Neutrophil (primary cell): ENCODE measurements at regions not wholly inside any gene's neighbourhood (a gene's known extent, or its start where the extent isn't known, plus 50 kb on each side); places are given as distances from the start of the nearest gene placed in this dataset.

Source experiments
- H3K27ac ChIP-seq: fragments of 200-600 bp; sonication (generic); 2 replicates; pipeline ENCODE4 v1.5.1; 2016; ENCODE audit warnings: mild to moderate bottlenecking, moderate library complexity
- H3K27me3 ChIP-seq: fragments of 200-600 bp; sonication (generic); 2 replicates; pipeline ENCODE4 v1.6.0; 2016; ENCODE audit warnings: mild to moderate bottlenecking
- H3K36me3 ChIP-seq: fragments of 200-600 bp; sonication (generic); 2 replicates; pipeline ENCODE4 v1.5.1; 2017
- H3K4me1 ChIP-seq, 2 experiments: fragments of 200-600 bp in 1 of 2; sonication (generic) in 1 of 2; 1 replicate in 1 of 2; 2 replicates in 1 of 2; pipeline versions ENCODE4 v1.5.1 to v1.6.1; 2013 to 2016; ENCODE audit warnings: low read depth in 1 of 2, low read length in 1 of 2, mild to moderate bottlenecking in 1 of 2, moderate library complexity in 1 of 2; ENCODE audit not compliant: control insufficient read depth in 1 of 2, insufficient read depth in 1 of 2
- H3K4me3 ChIP-seq, 2 experiments: fragments of 200-600 bp in 1 of 2; sonication (generic) in 1 of 2; 1 replicate in 1 of 2; 2 replicates in 1 of 2; pipeline ENCODE4 v1.5.1; 2013 to 2016; ENCODE audit warnings: low read depth in 1 of 2, low read length in 1 of 2, mild to moderate bottlenecking in 1 of 2, moderate library complexity in 1 of 2
- H3K9me3 ChIP-seq: fragments of 200-600 bp; sonication (generic); 2 replicates; pipeline ENCODE4 v1.5.1; 2016
- CTCF ChIP-seq: fragments of 200-600 bp; sonication (generic); IDR thresholded peaks from 2 replicates; pipeline ENCODE4 v1.5.1; 2016; ENCODE audit warnings: antibody characterized with exemption

- H3K36me3 ChIP-seq: no peaks in the 10 kb centered on the region
- H3K4me1 ChIP-seq: peaks cover 39 to 44% of the 10 kb centered on the region in 2 experiments
- H3K27me3 ChIP-seq: no peaks in the 10 kb centered on the region
- H3K4me3 ChIP-seq: peak overlapping the region; percentile 44 to 47
- no peaks in the 10 kb centered on the region for H3K9me3 ChIP-seq
- TF ChIP-seq CTCF: no peak
- peak overlapping the region; percentile 94 for H3K27ac ChIP-seq
These were observed 149.6 kb upstream of the PRPS1L1 start for GRCh38 chr7:18177129-18177814.

- Histone ChIP-seq H3K4me3 (peak overlapping the region; percentile 44 to 47), H3K27ac (peak overlapping the region; percentile 94)
These were observed 150.4 kb upstream of the PRPS1L1 start for GRCh38 chr7:18177815-18178660.

GRCh38 chr7:18179093-18179492 is 151.4 kb upstream of the PRPS1L1 start:
- no peak for TF ChIP-seq CTCF
- Histone ChIP-seq H3K4me3 (peak overlapping the region in 1 of 2 experiments; percentile 47), H3K36me3 (no peaks in the 10 kb centered on the region), H3K4me1 (peaks cover 39 to 44% of the 10 kb centered on the region in 2 experiments), H3K9me3 (no peaks in the 10 kb centered on the region), H3K27me3 (no peaks in the 10 kb centered on the region), H3K27ac (peak overlapping the region; percentile 94)

More at GRCh38 chr7:18177815-18178660, 150.4 kb upstream of the PRPS1L1 start:
- H3K4me1 ChIP-seq: peaks cover 39 to 44% of the 10 kb centered on the region in 2 experiments
- TF ChIP-seq CTCF: peak; percentile 55
- H3K27me3 ChIP-seq: no peaks in the 10 kb centered on the region
- no peaks in the 10 kb centered on the region for H3K9me3 ChIP-seq
- no peaks in the 10 kb centered on the region for H3K36me3 ChIP-seq

- H3K36me3 ChIP-seq: no peaks in the 10 kb centered on the region
- peaks cover 39 to 44% of the 10 kb centered on the region in 2 experiments for H3K4me1 ChIP-seq
- H3K27me3 ChIP-seq: no peaks in the 10 kb centered on the region
- H3K27ac ChIP-seq: no peak overlapping the region
- TF ChIP-seq CTCF: no peak
- H3K4me3 ChIP-seq: no peak overlapping the region
- H3K9me3 ChIP-seq: no peaks in the 10 kb centered on the region
These were observed 153.0 kb upstream of the PRPS1L1 start for GRCh38 chr7:18180685-18181084.

GRCh38 chr7:18189500-18190126 is 162.0 kb upstream of the PRPS1L1 start:
- Histone ChIP-seq H3K4me3 (no peak overlapping the region), H3K27me3 (no peaks in the 10 kb centered on the region), H3K4me1 (no peaks in the 10 kb centered on the region), H3K9me3 (no peaks in the 10 kb centered on the region), H3K27ac (no peak overlapping the region), H3K36me3 (no peaks in the 10 kb centered on the region)
- no peak for TF ChIP-seq CTCF
